ENCODE measurements at regions not wholly inside any gene's neighbourhood (a gene's known extent, or its start where the extent isn't known, plus 50 kb on each side); places are given as distances from the start of the nearest gene placed in this dataset.
A peak's percentile ranks its signal among the peaks of the same experiment; 100 is the strongest.

- H3K4me3 ChIP-seq (ENCODE audit: low read depth, low read length) = no peak overlapping the region
- DNase-seq (ENCODE audit: low read depth) = no peak
- TF ChIP-seq CTCF (conservative IDR thresholded peaks at IDR 0.05; ENCODE audit: low read depth, low read length) = no peak
These were observed 1996.2 kb upstream of the PIK3C3 start for GRCh38 chr18:39958876-39959275.

- no peak for DNase-seq (ENCODE audit: low read depth)
- TF ChIP-seq CTCF (conservative IDR thresholded peaks at IDR 0.05; ENCODE audit: low read depth, low read length) = no peak
- no peak overlapping the region for H3K4me3 ChIP-seq (ENCODE audit: low read depth, low read length)
These were observed 2002.2 kb upstream of the PIK3C3 start for GRCh38 chr18:39952816-39953215.

GRCh38 chr18:39951142-39951720 is 2003.8 kb upstream of the PIK3C3 start:
- DNase-seq (ENCODE audit: low read depth) = peak; percentile 34
- no peak for TF ChIP-seq CTCF (conservative IDR thresholded peaks at IDR 0.05; ENCODE audit: low read depth, low read length)
- H3K4me3 ChIP-seq (ENCODE audit: low read depth, low read length) = no peak overlapping the region

- DNase-seq (ENCODE audit: low read depth) = peak; percentile 97
- no peak for TF ChIP-seq CTCF (conservative IDR thresholded peaks at IDR 0.05; ENCODE audit: low read depth, low read length)
- no peak overlapping the region for H3K4me3 ChIP-seq (ENCODE audit: low read depth, low read length)
These were observed 2008.4 kb upstream of the PIK3C3 start for GRCh38 chr18:39946623-39947061.

GRCh38 chr18:39945076-39945475 is 2010.0 kb upstream of the PIK3C3 start:
- peak; percentile 47 for DNase-seq (ENCODE audit: low read depth)
- no peak for TF ChIP-seq CTCF (conservative IDR thresholded peaks at IDR 0.05; ENCODE audit: low read depth, low read length)
- H3K4me3 ChIP-seq (ENCODE audit: low read depth, low read length) = no peak overlapping the region

- DNase-seq (ENCODE audit: low read depth) = peak; percentile 23
- TF ChIP-seq CTCF (conservative IDR thresholded peaks at IDR 0.05; ENCODE audit: low read depth, low read length) = no peak
- no peak overlapping the region for H3K4me3 ChIP-seq (ENCODE audit: low read depth, low read length)
These were observed 2012.3 kb upstream of the PIK3C3 start for GRCh38 chr18:39942702-39943101.
